Trophoblast cell (in vitro differentiated cells and primary cell): ENCODE measurements at regions not wholly inside any gene's neighbourhood (a gene's known extent, or its start where the extent isn't known, plus 50 kb on each side); places are given as distances from the start of the nearest gene placed in this dataset.

Experiments used
- DNase-seq, 2 donors: peaks; one replicate each; pipeline ENCODE4 v3.0.0-alpha.2; 2016
- H2AFZ ChIP-seq: 2 replicates; pipeline ENCODE4 v1.6.1; 2013; ENCODE audit warnings: low read length, moderate library complexity, mild to moderate bottlenecking; ENCODE audit not compliant: insufficient read depth, poor library complexity
- H2AK5ac ChIP-seq: 2 replicates; pipeline ENCODE4 v1.6.1; 2013; ENCODE audit warnings: mild to moderate bottlenecking, low read length
- H2BK120ac ChIP-seq: 2 replicates; pipeline ENCODE4 v1.6.1; 2013; ENCODE audit warnings: low read length, mild to moderate bottlenecking, moderate library complexity; ENCODE audit not compliant: insufficient read depth, poor library complexity
- H2BK12ac ChIP-seq: 2 replicates; pipeline ENCODE4 v1.6.1; 2013; ENCODE audit warnings: mild to moderate bottlenecking, low read length, moderate library complexity
- H2BK5ac ChIP-seq: 2 replicates; pipeline ENCODE4 v1.6.1; 2013; ENCODE audit warnings: low read length, low read depth, moderate library complexity, mild to moderate bottlenecking; ENCODE audit not compliant: poor library complexity
- H3K14ac ChIP-seq: 2 replicates; pipeline ENCODE4 v1.6.1; 2013; ENCODE audit warnings: mild to moderate bottlenecking, low read length
- H3K18ac ChIP-seq: 2 replicates; pipeline ENCODE4 v1.6.1; 2013; ENCODE audit warnings: mild to moderate bottlenecking, low read length
- H3K23ac ChIP-seq: 2 replicates; pipeline ENCODE4 v1.6.1; 2013; ENCODE audit warnings: low read length
- H3K27ac ChIP-seq: 2 replicates; pipeline ENCODE4 v1.5.1; 2013; ENCODE audit warnings: low read depth, mild to moderate bottlenecking, inconsistent platforms, low read length, moderate library complexity
- H3K27me3 ChIP-seq: 2 replicates; pipeline ENCODE4 v1.6.1; 2013; ENCODE audit warnings: inconsistent platforms, mild to moderate bottlenecking, low read length, moderate library complexity; ENCODE audit not compliant: insufficient read depth
- H3K36me3 ChIP-seq, 2 experiments: 1 replicate in 1 of 2; 2 replicates in 1 of 2; pipeline ENCODE4 v1.6.1; 2013; ENCODE audit warnings: low read length in 2 of 2, mild to moderate bottlenecking in 2 of 2, moderate library complexity in 1 of 2; ENCODE audit not compliant: insufficient read depth in 2 of 2, control insufficient read depth in 1 of 2
- H3K4ac ChIP-seq: 2 replicates; pipeline ENCODE4 v1.6.1; 2013; ENCODE audit warnings: low read depth, mild to moderate bottlenecking, low read length, moderate library complexity
- H3K4me1 ChIP-seq, 2 experiments: 1 replicate in 1 of 2; 2 replicates in 1 of 2; pipeline ENCODE4 v1.6.1; 2013; ENCODE audit warnings: low read length in 2 of 2, mild to moderate bottlenecking in 2 of 2, moderate library complexity in 1 of 2; ENCODE audit not compliant: insufficient read depth in 2 of 2, control insufficient read depth in 1 of 2
- H3K4me2 ChIP-seq: 2 replicates; pipeline ENCODE4 v1.6.1; 2013; ENCODE audit warnings: inconsistent platforms, mild to moderate bottlenecking, low read length, moderate library complexity
- H3K4me3 ChIP-seq: 2 replicates; pipeline ENCODE4 v1.5.1; 2013; ENCODE audit warnings: mild to moderate bottlenecking, low read depth, low read length, inconsistent platforms
- H3K79me1 ChIP-seq: one replicate; pipeline ENCODE4 v1.6.1; 2013; ENCODE audit warnings: low read length
- H3K79me2 ChIP-seq: 2 replicates; pipeline ENCODE4 v1.6.1; 2013; ENCODE audit warnings: low read length, mild to moderate bottlenecking; ENCODE audit not compliant: control insufficient read depth, insufficient read depth, poor library complexity
- H3K9ac ChIP-seq: 2 replicates; pipeline ENCODE4 v1.6.1; 2013; ENCODE audit warnings: mild to moderate bottlenecking, low read length
- H3K9me3 ChIP-seq: 2 replicates; pipeline ENCODE4 v1.6.1; 2013; ENCODE audit warnings: low read depth, mild to moderate bottlenecking, control low read depth, inconsistent platforms, low read length; ENCODE audit not compliant: insufficient read depth
- H4K12ac ChIP-seq: 2 replicates; pipeline ENCODE4 v1.6.1; 2013; ENCODE audit warnings: low read depth, mild to moderate bottlenecking, low read length, moderate library complexity
- H4K8ac ChIP-seq: 2 replicates; pipeline ENCODE4 v1.6.1; 2013; ENCODE audit warnings: low read depth, mild to moderate bottlenecking, low read length, moderate library complexity
- H4K91ac ChIP-seq: one replicate; pipeline ENCODE4 v1.6.1; 2013; ENCODE audit warnings: low read depth, mild to moderate bottlenecking, low read length, moderate library complexity
- WGBS: extraction: QIAGEN DNeasy Blood & Tissue Kit; methylation state at CpG from one replicate; pipeline ENCODE4 v1.1.7; 2013; ENCODE audit warnings: missing lambda C conversion rate; ENCODE audit not compliant: insufficient read length, insufficient coverage; ENCODE audit errors: extremely low coverage; 5-methylcytosine and 5-hydroxymethylcytosine counted together

DNA sequence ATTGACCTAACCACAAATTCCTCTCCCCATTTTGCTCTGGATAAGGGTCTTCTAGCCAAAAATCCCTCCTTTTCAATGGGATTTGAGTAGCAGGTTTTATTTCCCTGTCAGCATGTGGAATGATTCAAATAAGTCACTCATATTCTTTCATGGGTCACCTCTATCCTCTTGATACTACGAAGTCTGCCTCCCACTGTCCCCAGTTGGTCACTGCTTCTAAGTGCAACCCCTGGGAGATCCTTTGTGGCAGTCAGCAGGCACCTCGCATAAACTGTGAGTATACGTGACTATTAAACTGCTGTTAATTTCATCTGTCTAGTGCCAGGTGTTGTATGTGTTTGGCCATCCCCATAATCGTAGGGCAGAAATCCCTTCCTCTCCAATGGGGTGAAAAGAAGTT lies 1667.9 kb upstream of the PCDH7 start:
- WGBS: no CpG with 5 or more reads among the region's 4 CpGs

DNA sequence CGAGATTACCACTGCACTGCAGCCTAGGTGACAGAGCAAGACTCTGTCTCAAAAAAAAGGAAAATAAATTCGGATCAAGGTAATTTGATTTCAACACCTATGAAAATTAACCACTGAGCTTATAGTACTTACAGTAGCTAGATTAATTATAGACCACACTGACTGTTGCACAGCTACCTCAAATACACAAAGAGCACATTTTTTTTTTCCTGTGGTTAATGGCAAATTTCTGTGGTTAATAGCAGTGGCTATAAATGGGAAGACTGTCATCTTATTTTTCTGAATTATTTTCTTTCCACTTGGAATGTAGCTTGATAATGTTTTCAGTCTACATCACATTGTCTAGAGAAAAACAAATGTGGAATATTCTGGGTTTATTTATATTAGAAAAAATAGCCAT lies 1661.6 kb upstream of the PCDH7 start:
- Histone ChIP-seq H3K4me3 (no peak overlapping the region), H4K8ac (no peak overlapping the region), H3K79me2 (no peaks in the 10 kb centered on the region), H2AK5ac (no peak overlapping the region), H2BK5ac (no peak overlapping the region), H3K9ac (no peak overlapping the region), H3K27ac (no peak overlapping the region), H3K79me1 (no peaks in the 10 kb centered on the region), H2BK12ac (no peak overlapping the region), H4K12ac (no peak overlapping the region), H3K14ac (no peak overlapping the region), H3K23ac (no peak overlapping the region), H3K4ac (no peak overlapping the region), H2BK120ac (no peak overlapping the region), H3K4me2 (no peak overlapping the region), H3K27me3 (no peaks in the 10 kb centered on the region), H4K91ac (no peak overlapping the region), H2AFZ (no peak overlapping the region), H3K4me1 (no peaks in the 10 kb centered on the region), H3K18ac (no peak overlapping the region), H3K36me3 (no peaks in the 10 kb centered on the region), H3K9me3 (no peaks in the 10 kb centered on the region)
- no CpG with 5 or more reads among the region's 2 CpGs for WGBS
- DNase-seq: no peak

More for the DNA sequence above, 1667.9 kb upstream of the PCDH7 start:
- Histone ChIP-seq H3K23ac (no peak overlapping the region), H4K12ac (no peak overlapping the region), H3K27me3 (no peaks in the 10 kb centered on the region), H3K79me1 (no peaks in the 10 kb centered on the region), H3K14ac (no peak overlapping the region), H3K4me2 (no peak overlapping the region), H3K4me1 (no peaks in the 10 kb centered on the region), H4K91ac (no peak overlapping the region), H3K18ac (no peak overlapping the region), H2BK120ac (no peak overlapping the region), H2BK5ac (no peak overlapping the region), H2BK12ac (no peak overlapping the region), H2AFZ (no peak overlapping the region), H3K36me3 (no peaks in the 10 kb centered on the region), H3K4ac (no peak overlapping the region), H4K8ac (no peak overlapping the region), H3K27ac (no peak overlapping the region), H3K9me3 (no peaks in the 10 kb centered on the region), H3K4me3 (no peak overlapping the region), H2AK5ac (no peak overlapping the region), H3K9ac (no peak overlapping the region), H3K79me2 (no peaks in the 10 kb centered on the region)
- no peak for DNase-seq

DNA sequence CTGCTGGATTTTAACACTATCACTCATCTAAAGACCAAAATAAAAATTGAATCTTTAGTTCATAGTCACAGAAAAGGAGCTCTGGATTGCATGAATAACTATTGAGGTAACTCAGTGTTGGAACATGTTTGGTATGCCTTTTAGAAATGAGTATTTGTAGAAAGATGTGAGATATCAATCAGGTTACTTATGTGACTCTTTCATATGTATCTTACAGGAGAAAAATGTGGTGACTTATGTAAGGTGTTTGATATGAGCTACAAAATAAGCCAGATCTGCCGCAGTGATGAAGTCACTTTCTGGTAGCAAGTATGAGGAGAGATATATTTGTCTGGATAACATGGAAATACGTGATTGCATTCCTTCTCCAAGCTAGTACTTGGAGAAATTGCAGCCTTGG lies 1653.3 kb upstream of the PCDH7 start:
- H3K36me3 ChIP-seq: no peaks in the 10 kb centered on the region
- H3K27ac ChIP-seq: no peak overlapping the region
- H3K18ac ChIP-seq: no peak overlapping the region
- DNase-seq: peak; percentile 29 to 67
- H3K4ac ChIP-seq: no peak overlapping the region
- H3K4me3 ChIP-seq: no peak overlapping the region
- H3K27me3 ChIP-seq: no peaks in the 10 kb centered on the region
- no peak overlapping the region for H2BK12ac ChIP-seq
- no peak overlapping the region for H2BK5ac ChIP-seq
- no peak overlapping the region for H2AK5ac ChIP-seq
- H3K79me2 ChIP-seq: no peaks in the 10 kb centered on the region
- H3K9me3 ChIP-seq: no peaks in the 10 kb centered on the region
- no peaks in the 10 kb centered on the region for H3K79me1 ChIP-seq
- no peak overlapping the region for H3K4me2 ChIP-seq
- H4K12ac ChIP-seq: no peak overlapping the region
- H4K91ac ChIP-seq: no peak overlapping the region
- no peak overlapping the region for H3K23ac ChIP-seq
- H4K8ac ChIP-seq: no peak overlapping the region
- H3K14ac ChIP-seq: no peak overlapping the region
- no peak overlapping the region for H2AFZ ChIP-seq
- H3K9ac ChIP-seq: no peak overlapping the region
- WGBS: no CpG with 5 or more reads among the region's 2 CpGs
- no peaks in the 10 kb centered on the region for H3K4me1 ChIP-seq
- H2BK120ac ChIP-seq: no peak overlapping the region

DNA sequence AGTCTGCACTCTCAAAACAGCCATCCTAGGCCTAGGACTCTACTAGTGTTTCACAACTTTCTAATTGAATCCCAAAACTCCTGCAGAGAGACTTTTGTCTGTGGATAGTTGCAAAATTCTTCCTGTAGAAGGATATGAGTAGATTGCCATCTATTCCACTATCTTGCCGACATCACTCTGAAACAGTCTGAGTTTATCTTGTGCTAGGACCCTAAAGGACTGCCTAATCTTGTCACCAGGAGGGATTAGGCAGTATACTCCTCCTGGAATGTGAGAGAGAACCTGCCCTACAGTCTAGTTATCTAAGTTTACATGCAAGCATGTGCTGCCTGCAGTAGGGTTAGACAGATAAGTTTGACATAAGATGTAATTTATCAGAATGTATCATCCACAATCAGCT lies 1646.6 kb upstream of the PCDH7 start:
- Histone ChIP-seq H3K79me1 (no peaks in the 10 kb centered on the region), H2BK5ac (no peak overlapping the region), H3K9ac (no peak overlapping the region), H4K12ac (no peak overlapping the region), H4K91ac (no peak overlapping the region), H2AK5ac (no peak overlapping the region), H4K8ac (no peak overlapping the region), H3K4ac (no peak overlapping the region), H3K9me3 (no peaks in the 10 kb centered on the region), H2AFZ (no peak overlapping the region), H3K4me3 (no peak overlapping the region), H3K4me2 (no peak overlapping the region), H3K79me2 (no peaks in the 10 kb centered on the region), H3K18ac (no peak overlapping the region), H2BK12ac (no peak overlapping the region), H3K23ac (no peak overlapping the region), H3K27ac (no peak overlapping the region), H3K14ac (no peak overlapping the region), H3K36me3 (no peaks in the 10 kb centered on the region), H3K4me1 (no peaks in the 10 kb centered on the region), H2BK120ac (no peak overlapping the region), H3K27me3 (no peaks in the 10 kb centered on the region)
- DNase-seq: no peak
- no CpG with 5 or more reads among the region's 1 CpG for WGBS
